Esophagus muscularis mucosa (tissue), 4 donors: ENCODE measurements at regions not wholly inside any gene's neighbourhood (a gene's known extent, or its start where the extent isn't known, plus 50 kb on each side); places are given as distances from the start of the nearest gene placed in this dataset.

Experiments
- DNase-seq: peaks from one replicate; pipeline ENCODE4 v3.0.0-alpha.2; 2017; ENCODE audit errors: extremely low spot score
- H3K27ac ChIP-seq, 4 donors: fragments of 200-600 bp; sonication (generic); replicated peaks in 1 of 4; 1 replicate in 3 of 4; 2 replicates in 1 of 4; pipeline ENCODE4 v1.5.1; 2016 to 2019; ENCODE audit warnings: mild to moderate bottlenecking in 1 of 4
- H3K27me3 ChIP-seq, 4 donors: fragments of 200-600 bp; sonication (generic); one replicate each; pipeline versions ENCODE4 v1.5.1 to v1.6.0; 2016 to 2019
- H3K36me3 ChIP-seq, 4 donors: fragments of 200-600 bp; sonication (generic); one replicate each; pipeline ENCODE4 v1.5.1; 2016 to 2019
- H3K4me1 ChIP-seq, 4 donors: fragments of 200-600 bp; sonication (generic); one replicate each; pipeline ENCODE4 v1.5.1; 2016 to 2019
- H3K4me3 ChIP-seq, 4 donors: fragments of 200-600 bp; sonication (generic); 1 replicate in 2 of 4; 2 replicates in 2 of 4; pipeline ENCODE4 v1.5.1; 2016 to 2019; ENCODE audit warnings: mild to moderate bottlenecking in 4 of 4, moderate library complexity in 1 of 4
- H3K9me3 ChIP-seq, 4 donors: fragments of 200-600 bp; sonication (generic); 1 replicate in 3 of 4; 2 replicates in 1 of 4; pipeline ENCODE4 v1.5.1; 2016 to 2019
- EP300 ChIP-seq: sonication (generic); formaldehyde crosslinking; IDR thresholded peaks from one replicate; pipeline ENCODE4 v1.6.1; 2017; ENCODE audit warnings: antibody characterized with exemption
- POLR2A ChIP-seq: fragments of 450-650 bp; IDR thresholded peaks from one replicate; pipeline ENCODE4 v1.6.1; 2017; ENCODE audit warnings: antibody characterized with exemption, moderate library complexity, mild to moderate bottlenecking, low read depth
- POLR2AphosphoS5 ChIP-seq, 2 donors: sonication (generic); formaldehyde crosslinking; IDR thresholded peaks; one replicate each; pipeline ENCODE4 v1.6.1; 2017; ENCODE audit warnings: antibody characterized with exemption in 2 of 2
- WGBS: methylation state at CpG from one replicate; pipeline ENCODE4 v1.1.5; 2018; 5-methylcytosine and 5-hydroxymethylcytosine counted together
- intact Hi-C: fragments of 100-400 bp; cut with DNase I; formaldehyde crosslinking; loops from one replicate; pipeline ENCODE4 v1.15.1; 2023
- TF ChIP-seq, protein P1 (sequence below), 3 experiments: fragments of 200-600 bp in 2 of 3; fragments of 450-650 bp in 1 of 3; sonication (generic) in 2 of 3; IDR thresholded peaks; one replicate each; pipeline ENCODE4 v1.5.1; 2017 to 2019; ENCODE audit warnings: antibody characterized with exemption in 3 of 3, mild to moderate bottlenecking in 2 of 3, moderate library complexity in 1 of 3

DNA sequence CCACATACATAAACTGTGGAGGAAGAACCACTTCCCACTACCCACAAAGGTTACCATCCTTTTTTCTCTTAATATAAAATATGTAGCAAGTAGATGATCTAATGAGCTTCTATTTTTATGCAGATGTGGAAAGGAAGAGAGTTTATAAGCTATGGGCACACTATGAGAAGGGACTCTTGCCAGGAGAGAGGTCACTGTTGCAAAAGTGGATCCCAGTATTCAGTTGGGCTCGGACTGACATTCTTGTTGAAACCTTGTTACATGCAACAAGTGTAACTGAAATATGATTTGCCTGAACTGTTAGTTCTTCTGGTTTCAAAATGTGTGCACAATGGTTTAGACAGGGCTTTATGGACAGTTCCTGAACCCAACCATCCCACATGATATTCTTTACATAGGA, 397.4 kb upstream of the PKN2 start:
- DNase-seq, result no peak
- WGBS, result 85% methylated on average over 1 of the region's 1 CpG
- Histone ChIP-seq H3K27ac (no peak overlapping the region), H3K27me3 (no peaks in the 10 kb centered on the region), H3K36me3 (no peaks in the 10 kb centered on the region), H3K4me1 (peaks cover 0 to 9% (median 8%) of the 10 kb centered on the region in 4 donors), H3K4me3 (no peak overlapping the region), H3K9me3 (no peaks in the 10 kb centered on the region)
- TF ChIP-seq, protein P1, sequence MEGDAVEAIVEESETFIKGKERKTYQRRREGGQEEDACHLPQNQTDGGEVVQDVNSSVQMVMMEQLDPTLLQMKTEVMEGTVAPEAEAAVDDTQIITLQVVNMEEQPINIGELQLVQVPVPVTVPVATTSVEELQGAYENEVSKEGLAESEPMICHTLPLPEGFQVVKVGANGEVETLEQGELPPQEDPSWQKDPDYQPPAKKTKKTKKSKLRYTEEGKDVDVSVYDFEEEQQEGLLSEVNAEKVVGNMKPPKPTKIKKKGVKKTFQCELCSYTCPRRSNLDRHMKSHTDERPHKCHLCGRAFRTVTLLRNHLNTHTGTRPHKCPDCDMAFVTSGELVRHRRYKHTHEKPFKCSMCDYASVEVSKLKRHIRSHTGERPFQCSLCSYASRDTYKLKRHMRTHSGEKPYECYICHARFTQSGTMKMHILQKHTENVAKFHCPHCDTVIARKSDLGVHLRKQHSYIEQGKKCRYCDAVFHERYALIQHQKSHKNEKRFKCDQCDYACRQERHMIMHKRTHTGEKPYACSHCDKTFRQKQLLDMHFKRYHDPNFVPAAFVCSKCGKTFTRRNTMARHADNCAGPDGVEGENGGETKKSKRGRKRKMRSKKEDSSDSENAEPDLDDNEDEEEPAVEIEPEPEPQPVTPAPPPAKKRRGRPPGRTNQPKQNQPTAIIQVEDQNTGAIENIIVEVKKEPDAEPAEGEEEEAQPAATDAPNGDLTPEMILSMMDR (IDR thresholded peaks at IDR 0.05), result no peak
- TF ChIP-seq EP300 (no peak), POLR2AphosphoS5 (IDR thresholded peaks at IDR 0.05) (no peak)
- intact Hi-C loops, result no loop called here

GRCh38 chr1:88288571-88288970, 395.5 kb upstream of the PKN2 start:
- H3K4me1 ChIP-seq, result peaks cover 0 to 14% (median 8%) of the 10 kb centered on the region in 4 donors
- intact Hi-C loops, result no loop called here
- H3K9me3 ChIP-seq, result no peaks in the 10 kb centered on the region
- H3K36me3 ChIP-seq, result no peaks in the 10 kb centered on the region
- TF ChIP-seq POLR2AphosphoS5 (IDR thresholded peaks at IDR 0.05), result no peak
- no peak for TF ChIP-seq POLR2A
- TF ChIP-seq EP300, result no peak
- TF ChIP-seq, protein P1 (IDR thresholded peaks at IDR 0.05), result no peak
- H3K4me3 ChIP-seq, result no peak overlapping the region
- H3K27me3 ChIP-seq, result no peaks in the 10 kb centered on the region
- no peak overlapping the region for H3K27ac ChIP-seq
- WGBS, result 96% methylated on average over 2 of the region's 2 CpGs
- DNase-seq, result no peak

GRCh38 chr1:88289401-88290102, 394.5 kb upstream of the PKN2 start:
- intact Hi-C loops, result no loop called here
- DNase-seq, result no peak
- Histone ChIP-seq H3K9me3 (no peaks in the 10 kb centered on the region), H3K4me1 (peaks cover 0 to 14% (median 8%) of the 10 kb centered on the region in 4 donors), H3K36me3 (no peaks in the 10 kb centered on the region), H3K4me3 (no peak overlapping the region), H3K27ac (no peak overlapping the region), H3K27me3 (no peaks in the 10 kb centered on the region)
- 49% methylated on average over 2 of the region's 2 CpGs for WGBS
- TF ChIP-seq POLR2AphosphoS5 (IDR thresholded peaks at IDR 0.05) (no peak), POLR2A (no peak), EP300 (no peak)
- TF ChIP-seq, protein P1 (IDR thresholded peaks at IDR 0.05), result no peak

- whole genome bisulfite sequencing, result 55% methylated on average over 5 of the region's 5 CpGs
- no peak overlapping the region for H3K27ac ChIP-seq
- no peak overlapping the region for H3K4me3 ChIP-seq
- peaks cover 0 to 14% (median 7%) of the 10 kb centered on the region in 4 donors for H3K4me1 ChIP-seq
- DNase-seq, result no peak
- no peaks in the 10 kb centered on the region for H3K36me3 ChIP-seq
- H3K9me3 ChIP-seq, result no peaks in the 10 kb centered on the region
- intact Hi-C loops, result no loop called here
- H3K27me3 ChIP-seq, result no peaks in the 10 kb centered on the region
- TF ChIP-seq POLR2AphosphoS5 (IDR thresholded peaks at IDR 0.05), result no peak
- no peak for TF ChIP-seq EP300
- TF ChIP-seq, protein P1 (IDR thresholded peaks at IDR 0.05), result no peak
- no peak for TF ChIP-seq POLR2A
These were observed 392.3 kb upstream of the PKN2 start for GRCh38 chr1:88291611-88292354.
